HUES48 (cell line): ENCODE measurements at regions not wholly inside any gene's neighbourhood (a gene's known extent, or its start where the extent isn't known, plus 50 kb on each side); places are given as distances from the start of the nearest gene placed in this dataset.
"Not testable (repeated sequence)": the region's sequence is repeated elsewhere in the genome, so short reads cannot be mapped to it uniquely, and the experiment has no call there.

Experiments
- H3K27ac ChIP-seq: one replicate; pipeline ENCODE4 v1.7.0; 2013; ENCODE audit warnings: low read depth, low read length, inconsistent platforms
- H3K27me3 ChIP-seq: 2 replicates; pipeline ENCODE4 v1.6.1; 2013; ENCODE audit warnings: mild to moderate bottlenecking, low read length; ENCODE audit not compliant: control insufficient read depth, insufficient read depth
- H3K36me3 ChIP-seq: 2 replicates; pipeline ENCODE4 v1.6.1; 2013; ENCODE audit warnings: low read length; ENCODE audit not compliant: control insufficient read depth, insufficient read depth
- H3K4me1 ChIP-seq: 2 replicates; pipeline ENCODE4 v1.6.1; 2013; ENCODE audit warnings: mild to moderate bottlenecking, low read length; ENCODE audit not compliant: control insufficient read depth, insufficient read depth
- H3K4me3 ChIP-seq: 2 replicates; pipeline ENCODE4 v1.5.1; 2013; ENCODE audit warnings: mild to moderate bottlenecking, low read depth, low read length
- H3K9ac ChIP-seq: 2 replicates; pipeline ENCODE4 v1.6.1; 2013; ENCODE audit warnings: mild to moderate bottlenecking, low read depth, low read length, moderate library complexity
- H3K9me3 ChIP-seq: 2 replicates; pipeline ENCODE4 v1.6.1; 2013; ENCODE audit warnings: low read length; ENCODE audit not compliant: control insufficient read depth, insufficient read depth

- no peaks in the 10 kb centered on the region for H3K4me1 ChIP-seq
- no peak overlapping the region for H3K4me3 ChIP-seq
- H3K9me3 ChIP-seq, result no peaks in the 10 kb centered on the region
- no peak overlapping the region for H3K9ac ChIP-seq
- no peaks in the 10 kb centered on the region for H3K36me3 ChIP-seq
- H3K27me3 ChIP-seq, result no peaks in the 10 kb centered on the region
- no peak overlapping the region for H3K27ac ChIP-seq
These were observed 94.9 kb downstream of the OAT start for GRCh38 chr10:124323806-124324205.

DNA sequence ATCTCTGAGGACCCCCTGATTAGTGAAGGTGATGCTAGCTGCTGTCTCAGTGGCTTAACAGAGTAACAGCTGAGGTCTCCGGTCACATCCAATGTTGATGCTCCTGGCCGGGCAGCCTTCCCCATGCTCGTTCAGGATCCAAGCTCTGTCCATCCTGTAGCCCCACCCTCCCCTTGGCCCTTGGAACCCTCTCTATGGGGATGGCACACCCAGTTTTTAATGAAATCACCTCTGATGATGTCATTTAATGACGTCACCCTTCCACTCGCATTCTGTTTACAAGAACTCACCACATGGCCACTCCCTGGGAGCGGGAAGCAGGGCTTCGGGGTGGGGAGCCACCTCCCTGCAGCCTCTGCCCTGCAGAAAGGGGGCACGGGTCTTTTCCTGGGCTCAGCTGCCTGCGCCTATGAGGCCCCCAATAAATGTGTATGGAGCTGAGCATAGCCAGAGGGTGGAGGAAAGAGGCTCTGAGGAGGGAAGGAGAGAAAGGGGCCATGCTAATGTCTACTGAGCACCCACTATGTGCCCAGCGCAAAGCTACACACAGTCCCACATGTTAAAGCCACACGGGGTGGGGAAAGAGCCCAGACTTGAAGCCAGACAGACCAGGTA lies 95.5 kb downstream of the OAT start:
- H3K4me3 ChIP-seq, result no peak overlapping the region
- no peaks in the 10 kb centered on the region for H3K27me3 ChIP-seq
- no peaks in the 10 kb centered on the region for H3K36me3 ChIP-seq
- H3K27ac ChIP-seq, result no peak overlapping the region
- H3K9ac ChIP-seq, result no peak overlapping the region
- H3K4me1 ChIP-seq, result no peaks in the 10 kb centered on the region
- H3K9me3 ChIP-seq, result no peaks in the 10 kb centered on the region

DNA sequence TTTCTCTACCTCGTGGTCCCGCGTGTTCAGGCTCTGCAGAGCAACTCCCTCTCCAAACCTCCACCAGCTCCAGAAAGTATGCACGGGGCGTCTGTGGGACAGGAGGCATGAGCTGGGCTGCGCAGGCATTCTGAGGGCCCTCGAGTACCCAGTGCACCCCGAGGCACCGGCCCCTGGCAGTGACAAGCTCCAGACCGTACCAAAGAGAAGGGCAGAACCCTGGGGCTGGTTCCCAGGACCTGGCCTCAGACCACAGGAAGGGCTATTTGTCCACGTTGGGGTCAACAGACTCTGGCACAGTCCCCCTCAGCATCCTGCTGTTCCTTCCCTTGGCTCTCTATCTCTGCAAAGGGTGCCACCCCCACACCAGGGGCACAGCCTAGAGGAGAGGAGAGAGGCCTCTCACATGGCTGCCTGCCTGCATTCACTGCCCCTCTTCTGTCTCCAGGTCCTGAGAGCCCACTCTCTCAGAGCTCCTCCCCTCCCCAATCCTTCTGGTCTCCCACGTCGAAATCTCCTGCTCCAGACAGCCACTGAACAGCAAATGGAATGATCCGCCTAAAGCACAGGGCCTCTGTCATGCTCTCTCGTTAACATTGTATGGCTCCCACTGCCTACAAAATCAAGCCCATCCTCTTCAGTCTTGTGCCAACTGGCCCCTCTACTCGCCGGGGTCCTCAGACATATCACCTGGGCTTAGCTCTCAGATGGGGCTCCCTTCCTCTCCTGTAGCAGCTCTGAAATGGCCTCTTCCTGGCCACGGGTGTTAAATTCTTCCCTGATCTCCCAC lies 96.3 kb downstream of the OAT start:
- Histone ChIP-seq H3K4me3 (no peak overlapping the region), H3K9me3 (no peaks in the 10 kb centered on the region), H3K36me3 (no peaks in the 10 kb centered on the region), H3K9ac (no peak overlapping the region), H3K27me3 (no peaks in the 10 kb centered on the region), H3K4me1 (no peaks in the 10 kb centered on the region), H3K27ac (no peak overlapping the region)

DNA sequence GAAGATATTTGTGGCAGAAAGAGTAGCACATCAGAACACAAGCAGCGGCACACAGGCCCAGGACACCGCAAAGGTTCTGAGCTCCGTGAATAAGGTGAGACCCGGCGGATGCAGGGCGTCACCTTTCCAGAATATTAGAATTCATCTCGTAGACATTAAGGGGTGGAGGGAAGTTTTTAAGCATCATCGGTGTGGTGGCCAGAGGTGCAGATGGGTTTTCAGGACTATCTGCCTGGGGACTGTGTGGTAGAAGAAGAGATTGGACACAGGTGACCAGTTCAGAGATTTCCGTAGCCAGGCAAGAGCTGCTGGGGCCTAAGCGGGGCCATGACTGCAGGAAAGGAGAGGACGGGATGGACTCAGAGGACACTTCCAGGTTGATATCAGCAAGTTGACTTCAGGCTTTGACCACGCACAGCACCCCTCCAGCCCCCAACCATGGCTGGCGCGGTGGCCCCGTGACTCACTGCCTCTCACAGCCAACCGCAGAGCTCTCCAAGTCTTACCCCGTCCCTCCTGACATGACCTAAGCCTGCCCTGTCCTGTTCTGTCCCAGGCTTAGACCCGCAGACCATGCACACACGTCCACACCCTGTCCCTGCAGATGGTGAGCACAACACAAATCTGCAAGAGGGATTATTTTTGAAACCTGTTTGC lies 97.2 kb downstream of the OAT start:
- Histone ChIP-seq H3K9me3 (no peaks in the 10 kb centered on the region), H3K4me1 (no peaks in the 10 kb centered on the region), H3K36me3 (no peaks in the 10 kb centered on the region), H3K4me3 (no peak overlapping the region), H3K27me3 (no peaks in the 10 kb centered on the region), H3K9ac (no peak overlapping the region), H3K27ac (no peak overlapping the region)

- Histone ChIP-seq H3K36me3 (no peaks in the 10 kb centered on the region), H3K4me1 (no peaks in the 10 kb centered on the region)
These were observed 97.8 kb downstream of the OAT start for GRCh38 chr10:124320778-124321432.

GRCh38 chr10:124319926-124320391 lies 98.8 kb downstream of the OAT start:
- Histone ChIP-seq H3K27ac (no peak overlapping the region), H3K27me3 (no peaks in the 10 kb centered on the region), H3K4me3 (no peak overlapping the region), H3K4me1 (no peaks in the 10 kb centered on the region), H3K9ac (no peak overlapping the region), H3K36me3 (no peaks in the 10 kb centered on the region), H3K9me3 (no peaks in the 10 kb centered on the region)

More at GRCh38 chr10:124320778-124321432, 97.8 kb downstream of the OAT start:
- H3K27ac ChIP-seq, result no peak overlapping the region
- H3K9ac ChIP-seq, result no peak overlapping the region
- no peak overlapping the region for H3K4me3 ChIP-seq
- H3K9me3 ChIP-seq, result no peaks in the 10 kb centered on the region
- no peaks in the 10 kb centered on the region for H3K27me3 ChIP-seq

- H3K27me3 ChIP-seq, H3K9me3 ChIP-seq, H3K27ac ChIP-seq, H3K36me3 ChIP-seq, H3K9ac ChIP-seq, H3K4me1 ChIP-seq, H3K4me3 ChIP-seq: not testable (repeated sequence)
These were observed 99.2 kb downstream of the OAT start for GRCh38 chr10:124319520-124319919.

DNA sequence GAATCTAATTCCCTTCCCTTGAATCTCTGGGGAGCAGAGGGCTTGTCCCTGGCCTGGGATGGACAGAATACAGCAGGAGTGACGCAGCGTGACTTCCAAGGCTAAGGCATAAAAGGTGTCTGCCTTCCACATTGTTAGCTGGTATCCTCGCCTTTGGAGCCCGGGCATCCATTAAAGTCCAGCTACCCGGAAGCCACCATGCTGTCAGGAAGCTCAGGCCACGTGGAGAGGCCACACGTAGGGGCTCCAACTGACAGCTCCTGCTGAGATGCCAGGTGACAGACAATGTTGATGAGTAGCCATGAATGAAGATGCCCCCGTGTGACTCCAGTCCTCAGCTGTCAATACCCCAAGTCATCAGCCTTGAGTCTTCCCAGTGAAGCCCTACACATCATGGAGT lies 99.9 kb downstream of the OAT start:
- H3K36me3 ChIP-seq, result no peaks in the 10 kb centered on the region
- H3K4me1 ChIP-seq, result no peaks in the 10 kb centered on the region
- H3K27ac ChIP-seq, result no peak overlapping the region
- H3K9me3 ChIP-seq, result no peaks in the 10 kb centered on the region
- H3K27me3 ChIP-seq, result no peaks in the 10 kb centered on the region
- H3K4me3 ChIP-seq, result no peak overlapping the region
- H3K9ac ChIP-seq, result no peak overlapping the region

- H3K36me3 ChIP-seq, result no peaks in the 10 kb centered on the region
- no peak overlapping the region for H3K4me3 ChIP-seq
- H3K27me3 ChIP-seq, result no peaks in the 10 kb centered on the region
- no peaks in the 10 kb centered on the region for H3K4me1 ChIP-seq
- no peak overlapping the region for H3K27ac ChIP-seq
- H3K9me3 ChIP-seq, result no peaks in the 10 kb centered on the region
- H3K9ac ChIP-seq, result no peak overlapping the region
These were observed 100.6 kb downstream of the OAT start for GRCh38 chr10:124318076-124318475.

GRCh38 chr10:124316326-124316725 lies 102.4 kb downstream of the OAT start:
- Histone ChIP-seq H3K4me1 (no peaks in the 10 kb centered on the region), H3K27ac (no peak overlapping the region), H3K9ac (no peak overlapping the region), H3K36me3 (no peaks in the 10 kb centered on the region), H3K9me3 (no peaks in the 10 kb centered on the region), H3K4me3 (no peak overlapping the region), H3K27me3 (no peaks in the 10 kb centered on the region)
